Fibroblast of mammary gland (primary cell): ENCODE measurements at regions not wholly inside any gene's neighbourhood (a gene's known extent, or its start where the extent isn't known, plus 50 kb on each side); places are given as distances from the start of the nearest gene placed in this dataset.

Experiments
- DNase-seq: peaks from one replicate; pipeline ENCODE4 v3.0.0-alpha.2; 2010; ENCODE audit warnings: low read depth
- H3K4me3 ChIP-seq: 2 replicates; pipeline ENCODE4 v1.5.1; 2011; ENCODE audit warnings: low read depth, mild to moderate bottlenecking, low read length, moderate library complexity; ENCODE audit not compliant: control insufficient read depth
- TF ChIP-seq, protein P1 (sequence below): conservative IDR thresholded peaks from 2 replicates; pipeline ENCODE4 v1.5.1; 2011; ENCODE audit warnings: low read depth, low read length, inconsistent platforms; ENCODE audit not compliant: control insufficient read depth, insufficient read depth

DNA sequence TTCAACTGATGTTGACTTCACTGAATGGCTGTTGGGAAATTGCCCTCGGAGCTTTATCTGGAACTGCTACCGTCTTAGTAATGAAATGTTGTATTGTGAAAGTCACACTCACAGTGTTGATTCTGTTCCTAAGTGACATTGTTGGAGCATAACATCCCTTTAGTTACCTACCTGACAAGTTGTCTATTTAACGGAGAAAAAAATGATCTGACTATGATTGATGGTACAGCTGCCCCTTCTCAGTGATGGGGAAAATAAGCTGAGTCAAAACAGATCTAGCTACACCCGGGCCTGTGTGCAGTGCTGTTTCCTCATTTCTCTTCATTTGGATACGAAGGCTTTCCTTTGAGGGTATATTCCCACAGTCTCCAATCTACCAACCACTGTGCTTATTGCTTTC is 472.3 kb upstream of the BRINP3 start:
- no peak overlapping the region for H3K4me3 ChIP-seq
- no peak for DNase-seq
- TF ChIP-seq, protein P1, sequence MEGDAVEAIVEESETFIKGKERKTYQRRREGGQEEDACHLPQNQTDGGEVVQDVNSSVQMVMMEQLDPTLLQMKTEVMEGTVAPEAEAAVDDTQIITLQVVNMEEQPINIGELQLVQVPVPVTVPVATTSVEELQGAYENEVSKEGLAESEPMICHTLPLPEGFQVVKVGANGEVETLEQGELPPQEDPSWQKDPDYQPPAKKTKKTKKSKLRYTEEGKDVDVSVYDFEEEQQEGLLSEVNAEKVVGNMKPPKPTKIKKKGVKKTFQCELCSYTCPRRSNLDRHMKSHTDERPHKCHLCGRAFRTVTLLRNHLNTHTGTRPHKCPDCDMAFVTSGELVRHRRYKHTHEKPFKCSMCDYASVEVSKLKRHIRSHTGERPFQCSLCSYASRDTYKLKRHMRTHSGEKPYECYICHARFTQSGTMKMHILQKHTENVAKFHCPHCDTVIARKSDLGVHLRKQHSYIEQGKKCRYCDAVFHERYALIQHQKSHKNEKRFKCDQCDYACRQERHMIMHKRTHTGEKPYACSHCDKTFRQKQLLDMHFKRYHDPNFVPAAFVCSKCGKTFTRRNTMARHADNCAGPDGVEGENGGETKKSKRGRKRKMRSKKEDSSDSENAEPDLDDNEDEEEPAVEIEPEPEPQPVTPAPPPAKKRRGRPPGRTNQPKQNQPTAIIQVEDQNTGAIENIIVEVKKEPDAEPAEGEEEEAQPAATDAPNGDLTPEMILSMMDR = no peak

DNA sequence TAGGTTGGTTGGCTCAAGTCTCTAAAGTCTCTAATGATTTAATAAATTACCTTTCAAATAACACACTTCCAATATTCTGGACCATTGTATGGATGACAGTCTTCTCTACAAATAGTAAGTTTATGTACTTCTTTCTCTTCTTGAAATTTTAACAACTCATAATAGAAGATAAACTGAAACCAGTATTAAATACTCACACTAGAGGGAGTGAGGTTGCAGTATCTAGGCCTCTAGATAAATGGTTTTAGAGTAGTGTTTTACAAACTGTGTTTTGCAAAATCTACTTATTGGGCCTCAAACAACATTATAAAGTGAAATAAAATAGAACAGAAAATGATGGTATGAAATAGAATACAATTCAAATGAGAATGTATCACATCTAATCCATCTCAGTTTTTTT is 479.9 kb upstream of the BRINP3 start:
- TF ChIP-seq, protein P1 = no peak
- no peak overlapping the region for H3K4me3 ChIP-seq
- DNase-seq = no peak

DNA sequence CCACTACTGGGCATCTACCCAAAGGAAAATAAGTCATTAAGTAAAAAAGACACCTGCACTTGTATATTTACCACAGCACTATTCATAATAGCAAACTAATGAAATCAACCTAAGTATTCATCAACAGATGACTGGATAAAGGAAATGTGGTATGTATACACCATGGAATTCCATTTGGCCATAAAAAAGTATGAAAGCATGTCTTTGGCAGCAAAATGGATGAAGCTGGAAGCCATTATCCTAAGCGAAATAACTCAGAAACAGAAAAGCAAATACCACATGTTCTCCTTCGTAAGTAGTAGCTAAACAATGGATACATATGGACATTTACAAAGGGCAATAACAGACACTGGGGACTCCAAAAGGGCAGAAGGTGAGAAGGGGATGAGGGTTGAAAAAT is 485.7 kb upstream of the BRINP3 start:
- DNase-seq = no peak
- TF ChIP-seq, protein P1 = no peak

DNA sequence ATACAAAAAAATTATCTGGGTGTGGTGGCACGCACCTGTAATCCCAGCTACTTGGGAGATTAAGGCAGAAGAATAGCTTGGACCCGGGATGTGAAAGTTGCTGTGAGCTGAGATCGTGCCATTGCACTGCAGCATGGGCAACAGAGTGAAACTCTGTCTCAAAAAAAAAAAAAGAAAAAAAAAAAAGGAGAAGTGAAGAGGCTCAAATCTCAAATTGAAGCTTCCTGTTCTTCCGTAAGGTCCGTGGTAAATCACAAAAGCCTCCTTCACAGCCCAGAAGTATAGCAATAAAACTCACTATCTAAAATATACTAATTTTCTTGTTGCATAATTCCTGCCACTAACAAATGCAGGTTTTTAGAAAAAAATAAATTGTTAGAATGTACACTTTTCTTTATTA is 498.2 kb upstream of the BRINP3 start:
- TF ChIP-seq, protein P1 = no peak
- no peak for DNase-seq
- H3K4me3 ChIP-seq = no peak overlapping the region

More for the DNA sequence above, 485.7 kb upstream of the BRINP3 start:
- H3K4me3 ChIP-seq = no peak overlapping the region

DNA sequence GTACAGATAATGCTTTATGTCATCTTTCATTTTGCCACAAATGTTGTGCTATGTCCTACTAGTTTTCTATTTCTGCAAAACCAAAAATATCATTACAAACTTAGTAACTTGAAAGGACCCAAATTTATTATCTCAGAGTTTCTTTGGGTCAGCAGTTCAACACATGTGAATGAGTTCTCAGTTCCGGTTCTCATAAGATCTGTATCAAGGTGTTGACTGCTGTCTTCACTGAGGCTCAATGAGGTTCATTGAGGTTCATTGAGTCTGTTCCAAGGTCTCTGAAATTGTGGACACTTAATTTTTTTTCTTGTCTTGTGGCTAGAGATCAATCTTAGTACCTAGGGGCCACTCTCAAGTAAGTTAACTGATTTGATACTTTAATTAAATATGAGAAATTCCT is 525.1 kb upstream of the BRINP3 start:
- no peak overlapping the region for H3K4me3 ChIP-seq
- DNase-seq = no peak
- TF ChIP-seq, protein P1 = no peak

DNA sequence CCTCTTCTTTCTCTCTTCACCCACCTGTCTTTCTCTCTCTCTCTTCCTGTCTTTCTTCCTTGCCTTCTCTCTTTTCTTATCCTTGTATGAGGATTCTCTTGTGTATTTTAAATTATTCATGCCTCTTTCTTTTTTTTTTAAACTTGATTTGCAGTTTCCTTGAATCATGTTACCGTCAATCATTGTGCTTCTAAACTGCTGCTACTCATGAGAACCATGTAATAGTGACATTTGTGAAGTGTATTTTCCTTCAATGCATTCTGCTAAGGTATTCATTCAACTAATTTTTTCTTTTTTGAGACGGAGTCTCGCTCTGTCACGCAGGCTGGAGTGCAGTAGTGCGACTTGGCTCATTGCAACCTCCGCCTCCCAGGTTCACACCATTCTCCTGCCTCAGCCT is 539.1 kb upstream of the BRINP3 start:
- TF ChIP-seq, protein P1 = no peak
- no peak for DNase-seq
- no peak overlapping the region for H3K4me3 ChIP-seq

DNA sequence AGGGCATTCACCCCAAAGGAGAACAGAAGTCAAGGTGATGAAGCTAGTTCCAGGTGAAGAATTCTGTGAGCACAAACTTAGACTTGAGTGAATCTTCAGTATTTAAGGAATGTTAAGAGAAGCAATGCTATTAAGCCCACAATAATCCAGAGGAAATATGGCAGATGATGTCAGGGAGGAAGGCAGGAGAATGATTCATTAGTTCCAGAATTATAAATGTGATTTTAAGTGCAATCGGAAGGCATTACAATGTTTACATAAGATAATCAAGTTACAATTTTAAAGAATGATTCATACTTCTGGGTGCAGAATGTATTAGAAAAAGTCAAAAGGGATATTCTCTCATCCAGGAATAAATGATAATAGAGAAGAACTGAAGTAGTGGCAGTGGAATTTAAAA is 545.2 kb upstream of the BRINP3 start:
- no peak overlapping the region for H3K4me3 ChIP-seq
- DNase-seq = no peak
- TF ChIP-seq, protein P1 = no peak
